GM19395 (cell line): ENCODE measurements at regions not wholly inside any gene's neighbourhood (a gene's known extent, or its start where the extent isn't known, plus 50 kb on each side); places are given as distances from the start of the nearest gene placed in this dataset.
"Not testable (repeated sequence)": the region's sequence is repeated elsewhere in the genome, so short reads cannot be mapped to it uniquely, and the experiment has no call there.

Experiments used
- ATAC-seq: cut with Tn5 transposase; IDR thresholded peaks from one replicate; pipeline ENCODE4 v1.9.1; 2021; ENCODE audit warnings: mild to moderate bottlenecking, moderate library complexity; ENCODE audit not compliant: unreplicated experiment

DNA sequence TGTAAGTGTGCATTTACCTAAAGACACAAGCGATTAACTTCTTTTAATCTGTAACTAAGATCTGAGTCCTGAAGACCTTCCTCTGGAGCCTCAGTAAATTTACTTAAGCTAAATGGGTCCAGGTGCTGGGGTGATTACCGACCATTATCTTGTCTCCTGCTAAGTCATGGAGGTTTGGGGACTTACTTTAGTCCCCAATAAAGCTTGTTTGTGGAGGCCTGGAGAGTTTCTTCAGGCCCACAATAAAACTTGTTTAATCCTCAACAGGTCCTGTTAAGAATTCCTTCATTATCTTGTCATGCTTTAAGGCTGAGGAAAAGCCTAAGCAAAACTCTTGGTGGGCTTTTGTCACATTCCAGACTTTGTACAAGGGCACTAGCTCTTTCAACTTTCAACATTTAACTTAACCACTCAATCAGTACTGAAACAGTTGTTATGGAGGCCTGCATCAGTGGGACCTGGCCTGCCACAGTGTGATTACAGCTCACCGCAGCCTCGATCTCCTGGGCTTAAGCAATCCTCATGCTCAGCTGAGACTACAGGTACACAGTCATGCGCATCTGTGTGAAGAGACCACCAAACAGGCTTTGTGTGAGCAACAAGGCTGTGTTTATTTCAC, 84.0 kb downstream of the FMO4 start:
- no peak for ATAC-seq

DNA sequence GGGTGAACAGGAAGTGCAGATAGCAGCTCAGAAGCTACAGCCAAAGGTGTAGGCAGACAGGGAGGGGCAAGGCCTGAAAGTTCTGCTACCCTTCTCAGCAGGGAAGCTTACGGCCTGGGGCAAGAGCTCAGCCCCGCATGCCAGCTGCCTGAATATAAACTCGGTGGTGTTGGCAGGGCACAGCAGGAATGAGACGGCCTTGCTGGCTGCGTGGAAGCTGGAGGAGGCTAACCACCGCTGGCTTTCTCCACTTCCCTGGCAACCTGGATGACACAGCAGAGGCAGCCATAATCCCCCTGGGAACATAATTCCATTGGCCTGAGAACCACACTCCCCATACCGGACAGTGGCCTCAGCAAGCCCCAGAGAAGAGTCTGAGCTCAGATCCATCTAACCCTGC, 81.9 kb upstream of the PRRC2C start:
- ATAC-seq = no peak

DNA sequence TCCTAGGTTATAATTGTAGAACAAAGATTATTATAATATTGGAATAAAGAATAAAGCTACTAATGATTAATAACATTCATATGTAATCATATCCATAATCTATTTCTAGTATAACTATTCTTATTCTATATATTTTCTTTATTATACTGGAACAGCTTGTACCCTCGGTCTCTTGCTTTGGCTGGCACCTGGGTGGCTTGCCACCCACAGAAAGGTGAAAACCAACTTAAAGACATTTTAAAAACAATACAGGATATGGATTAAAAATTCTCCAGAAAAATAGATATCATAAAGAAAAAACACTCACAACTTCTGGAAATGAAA, 80.0 kb upstream of the PRRC2C start:
- ATAC-seq = no peak

DNA sequence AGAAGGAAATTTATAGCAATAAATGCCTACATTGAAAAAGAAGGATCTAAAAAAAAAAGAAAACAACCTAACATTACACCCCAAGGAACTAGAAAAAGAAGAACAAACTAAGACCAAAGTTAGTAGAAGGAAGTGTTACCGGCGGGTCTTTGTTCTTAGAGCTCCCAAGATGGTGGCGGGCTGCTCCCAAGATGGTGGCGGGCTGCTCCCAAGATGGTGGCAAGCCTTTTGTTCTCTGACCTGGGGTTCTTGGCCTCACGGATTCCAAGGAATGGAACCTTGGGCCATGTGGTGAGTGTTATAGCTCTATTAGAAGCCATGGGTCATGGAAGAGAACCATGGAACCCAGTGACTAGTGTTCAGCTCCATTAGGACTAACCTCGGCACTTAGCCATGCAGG, 71.8 kb upstream of the PRRC2C start:
- not testable (repeated sequence) for ATAC-seq

DNA sequence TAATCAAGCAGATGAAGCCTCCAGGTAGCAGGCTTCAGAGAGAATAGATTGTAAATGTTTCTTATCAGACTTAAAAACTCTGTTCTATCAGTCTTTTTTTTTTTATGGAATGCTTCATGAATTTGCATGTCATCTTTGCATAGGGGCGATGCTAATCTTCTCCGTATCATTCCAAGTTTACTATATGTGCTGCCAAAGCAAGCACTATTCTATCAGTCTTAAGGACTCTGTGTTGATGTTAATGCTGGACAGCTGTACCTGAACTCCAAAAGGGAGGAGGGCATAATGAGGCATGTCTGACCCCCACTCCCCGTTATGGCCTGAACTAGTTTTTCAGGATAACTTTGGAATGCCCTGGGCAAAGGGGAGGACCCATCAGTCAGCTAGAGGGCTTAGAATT, 66.8 kb upstream of the PRRC2C start:
- no peak for ATAC-seq

DNA sequence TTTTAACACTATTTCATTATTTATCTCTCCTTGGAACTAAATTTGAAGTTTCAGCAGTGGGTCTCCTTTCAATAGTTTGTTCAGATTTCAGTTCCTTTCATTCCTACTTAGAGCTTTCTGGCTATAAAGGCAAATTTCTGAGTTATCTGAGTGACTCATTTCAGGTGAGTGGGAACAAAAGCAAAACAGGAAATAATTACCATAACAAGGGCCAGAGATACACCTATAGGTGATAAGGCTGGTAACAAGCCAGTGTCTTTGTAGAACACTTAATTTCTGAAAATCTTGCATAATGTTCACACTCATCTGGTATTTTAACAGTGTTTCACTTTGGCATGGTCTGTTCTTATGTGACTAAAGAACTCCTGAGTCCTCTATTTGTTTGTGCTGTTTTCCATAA, 64.5 kb upstream of the PRRC2C start:
- ATAC-seq = peak; percentile 67

DNA sequence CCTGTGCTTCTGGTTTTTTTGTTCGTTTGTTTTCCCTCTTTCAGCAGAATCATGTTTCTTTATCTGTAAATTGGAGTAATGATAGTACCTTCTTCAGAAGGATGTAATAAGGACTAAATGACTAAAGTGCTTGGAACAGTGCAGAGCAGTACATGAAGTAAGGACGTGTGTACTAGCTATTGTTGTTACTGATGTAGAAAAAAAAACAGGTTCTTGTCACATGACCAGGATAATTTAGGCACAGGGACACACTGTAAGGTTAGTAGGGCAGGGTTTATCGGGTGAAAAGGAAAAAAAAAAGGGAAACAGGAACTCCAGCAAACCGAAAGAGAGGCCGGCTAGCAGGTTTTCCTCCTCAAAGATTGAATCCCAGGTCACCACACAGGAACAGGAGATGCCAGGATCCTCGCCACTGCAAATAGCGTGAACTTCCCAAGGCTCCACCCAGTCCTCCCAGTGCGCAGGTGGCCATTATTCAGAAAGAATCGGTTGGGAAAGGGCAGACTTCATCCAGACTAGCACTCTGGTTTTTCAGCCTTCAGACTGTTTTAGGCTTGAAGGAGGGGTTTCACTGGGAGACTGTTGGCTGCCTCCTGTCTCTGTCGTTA, 63.8 kb upstream of the PRRC2C start:
- no peak for ATAC-seq

DNA sequence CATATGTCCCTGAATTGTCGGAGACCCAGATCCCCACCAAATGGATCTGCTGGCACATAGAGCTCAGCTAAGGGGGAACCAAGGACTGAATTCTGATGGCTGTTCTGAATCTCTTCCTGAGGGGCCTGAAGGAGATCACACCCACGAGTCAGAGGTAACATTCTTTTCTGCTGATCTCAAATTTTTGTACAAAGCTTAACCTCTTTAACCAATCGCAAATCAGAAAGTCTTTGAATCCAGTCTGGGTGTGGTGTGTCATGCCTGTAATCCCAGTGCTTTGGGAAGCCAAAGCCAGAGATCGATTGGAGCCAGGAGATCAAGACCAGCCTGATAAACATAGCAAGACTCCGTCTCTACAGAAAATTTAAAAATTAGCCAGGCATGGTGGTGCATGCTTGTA, 62.8 kb upstream of the PRRC2C start:
- no peak for ATAC-seq

DNA sequence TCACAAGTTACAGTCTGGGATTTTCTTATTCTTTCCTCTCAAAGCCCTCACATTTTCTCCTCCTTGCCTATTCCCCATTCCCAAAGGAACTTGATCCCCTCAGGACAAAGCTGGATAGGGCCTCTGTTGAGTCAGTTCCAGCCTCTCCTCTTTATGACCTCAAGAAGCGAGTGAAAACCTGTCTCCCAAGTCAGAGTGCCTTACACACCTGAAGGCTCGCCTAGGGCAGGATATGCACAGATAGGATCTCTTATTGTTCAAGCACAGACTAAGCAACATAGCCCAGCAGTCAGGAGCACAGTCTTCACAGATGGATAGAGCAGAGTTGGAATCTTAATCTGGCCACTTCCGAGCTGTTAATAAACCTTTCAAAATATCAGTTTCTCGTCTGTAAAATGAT, 60.8 kb upstream of the PRRC2C start:
- no peak for ATAC-seq

DNA sequence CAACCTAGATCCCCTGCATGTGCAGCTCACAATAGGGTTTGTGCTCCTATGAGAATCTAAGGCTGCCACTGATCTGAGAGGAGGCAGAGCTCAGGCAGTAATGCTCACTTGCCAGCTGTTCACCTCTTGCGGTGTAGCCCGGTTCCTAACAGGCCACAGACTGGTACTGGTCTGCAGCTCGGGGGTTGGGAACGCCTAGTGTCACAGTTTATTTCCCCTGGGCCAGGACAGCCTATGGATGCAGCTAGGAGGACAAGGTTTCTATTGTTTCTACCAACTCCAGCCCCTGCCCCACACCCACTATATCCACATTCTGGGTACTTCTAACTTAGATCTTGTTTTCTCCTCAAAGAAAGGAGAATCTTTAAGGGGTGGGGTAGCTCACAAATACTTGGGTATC, 58.7 kb upstream of the PRRC2C start:
- no peak for ATAC-seq

DNA sequence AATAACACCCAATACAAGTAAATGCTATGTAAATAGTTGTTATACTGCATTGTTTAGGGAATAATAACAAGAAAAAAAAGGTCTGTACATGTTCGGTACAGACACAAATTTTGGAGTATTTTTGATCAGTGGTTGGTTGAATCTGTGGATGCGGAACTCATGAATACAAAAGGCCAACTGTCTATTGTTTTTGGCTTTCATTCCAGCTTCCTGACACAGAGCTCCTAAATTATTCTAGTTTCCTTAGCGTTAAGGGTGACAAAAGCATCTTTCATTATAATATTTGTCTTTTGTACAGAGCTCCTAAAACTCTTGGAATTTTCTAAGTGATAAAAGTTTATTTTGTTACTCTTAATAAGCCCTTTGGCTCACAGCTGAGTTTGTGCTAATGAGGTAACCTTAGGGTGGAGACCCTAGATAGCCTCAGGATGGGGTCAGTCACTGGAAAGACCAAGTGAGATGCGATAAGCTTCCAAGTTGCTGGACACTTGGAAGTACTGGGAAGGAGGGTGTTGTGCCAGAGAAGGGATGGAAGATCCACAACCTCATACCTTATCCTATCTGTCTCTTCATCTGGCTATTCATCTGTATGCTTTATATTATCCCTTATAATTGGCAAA, 57.4 kb upstream of the PRRC2C start:
- no peak for ATAC-seq

DNA sequence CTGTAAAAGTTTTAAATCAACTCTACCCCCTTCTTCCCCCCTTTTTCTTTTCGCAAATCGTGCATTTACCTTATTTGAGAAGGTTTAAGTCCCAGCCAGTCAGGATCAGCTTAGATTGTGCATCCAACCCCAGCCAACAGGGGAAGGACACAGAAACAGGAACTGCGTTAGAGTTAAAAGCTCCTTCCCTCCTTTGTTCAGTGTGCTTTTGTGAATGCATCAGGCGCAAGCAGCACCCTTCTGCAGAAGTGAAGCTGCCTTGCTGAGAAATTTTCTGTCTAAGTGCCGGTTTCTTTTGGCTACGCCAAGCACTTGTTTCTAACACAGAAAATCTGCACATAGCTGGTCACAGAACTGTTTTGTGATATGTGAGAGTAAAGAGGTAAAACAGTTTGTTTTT, 56.2 kb upstream of the PRRC2C start:
- no peak for ATAC-seq

DNA sequence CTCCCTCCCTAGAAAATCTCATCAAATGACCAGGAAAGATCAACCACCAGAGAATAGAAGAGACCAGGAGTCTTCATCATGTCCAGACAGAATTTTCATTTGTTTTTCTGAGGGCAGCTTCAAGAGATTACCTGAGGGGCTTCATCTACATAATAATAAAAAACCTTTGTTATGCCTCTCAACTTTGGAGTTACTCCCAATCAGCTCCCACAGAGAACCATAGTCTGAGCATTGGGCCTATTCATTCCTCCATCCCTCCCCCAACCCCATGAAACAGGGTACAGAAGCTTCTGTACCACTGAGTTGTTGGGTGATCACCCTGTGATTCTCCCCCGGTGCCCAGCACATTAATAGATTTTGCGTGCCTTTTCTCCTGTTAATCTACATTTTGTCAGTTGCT, 53.3 kb upstream of the PRRC2C start:
- ATAC-seq = no peak

DNA sequence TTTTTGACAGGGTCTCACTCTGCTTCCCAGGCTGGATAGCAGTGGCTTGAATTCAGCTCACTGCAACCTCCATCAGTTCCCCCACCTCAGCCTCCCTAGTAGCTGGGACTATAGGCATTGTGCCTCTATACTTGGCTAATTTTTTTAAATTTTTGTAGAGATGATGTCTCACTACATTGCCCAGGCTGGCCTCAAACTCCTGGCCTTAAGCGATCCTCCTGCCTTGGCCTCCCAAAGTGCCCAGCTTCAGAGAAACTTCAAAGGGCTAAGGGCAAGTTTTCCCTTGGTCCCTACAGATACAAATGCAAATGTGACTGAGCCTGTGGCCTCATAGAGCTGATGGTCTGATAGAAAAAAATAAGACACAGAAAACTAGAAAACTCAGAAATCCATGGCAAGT, 52.9 kb upstream of the PRRC2C start:
- no peak for ATAC-seq

DNA sequence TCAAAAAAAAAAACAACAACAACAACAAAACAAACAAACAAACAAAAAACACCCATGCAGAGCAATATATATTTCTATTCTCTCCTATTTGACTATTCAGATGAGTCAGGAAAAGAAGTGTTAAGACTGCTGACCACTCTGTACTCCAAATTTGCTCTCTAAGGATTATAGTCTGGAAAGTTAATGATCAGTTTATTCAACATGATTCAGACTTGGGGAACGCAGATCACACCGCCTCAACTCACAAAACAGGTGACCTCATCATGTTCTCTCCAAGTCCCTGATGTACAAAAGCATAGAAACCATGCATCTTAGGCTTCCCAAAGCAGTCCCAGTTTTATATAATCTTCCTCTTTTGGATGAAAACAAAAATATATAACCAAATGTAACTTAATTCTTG, 51.9 kb upstream of the PRRC2C start:
- ATAC-seq = no peak

DNA sequence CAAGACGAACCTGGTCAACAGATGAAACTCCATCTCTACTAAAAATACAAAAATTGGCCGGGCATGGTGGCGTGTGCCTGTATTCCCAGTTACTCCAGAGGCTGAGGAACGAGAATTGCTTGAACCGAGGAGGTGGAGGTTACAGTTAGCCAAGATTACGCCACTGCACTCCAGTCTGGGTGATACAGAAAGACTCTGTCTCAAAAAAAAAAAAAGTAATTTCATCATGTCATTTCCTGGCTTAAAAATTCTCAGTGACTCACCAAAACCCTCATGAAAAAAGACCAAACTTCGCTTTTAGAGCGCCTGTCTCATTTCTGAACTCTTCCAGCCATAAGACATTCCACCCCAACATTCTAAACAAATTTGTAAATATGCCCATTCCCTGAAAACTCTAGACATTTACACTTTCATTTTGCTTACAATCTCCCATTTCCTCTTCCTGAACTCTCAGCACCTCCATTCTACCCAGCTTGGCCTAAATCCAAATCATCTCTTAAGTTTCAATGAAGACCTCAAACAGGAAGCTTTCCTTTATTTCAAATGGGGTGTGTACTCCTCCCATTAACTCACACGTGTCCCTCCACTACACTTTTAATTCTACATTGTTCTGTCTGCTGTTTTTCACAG, 50.5 kb upstream of the PRRC2C start:
- no peak for ATAC-seq
